Smooth muscle cell (in vitro differentiated cells): ENCODE measurements at regions not wholly inside any gene's neighbourhood (a gene's known extent, or its start where the extent isn't known, plus 50 kb on each side); places are given as distances from the start of the nearest gene placed in this dataset.
"Not testable (repeated sequence)": the region's sequence is repeated elsewhere in the genome, so short reads cannot be mapped to it uniquely, and the experiment has no call there.

ENCODE experiments used
- DNase-seq: peaks from one replicate; lab custom pipeline; 2025; ENCODE audit not compliant: unreplicated experiment; lab: John Stamatoyannopoulos, UW
- H2AFZ ChIP-seq: fragments of 200-600 bp; sonication (generic); 2 replicates; pipeline ENCODE4 v1.6.0; 2016; ENCODE audit warnings: antibody characterized with exemption, low read depth, mild to moderate bottlenecking
- H3F3A ChIP-seq: fragments of 200-600 bp; sonication (generic); 2 replicates; pipeline ENCODE4 v1.6.0; 2017; ENCODE audit warnings: antibody characterized with exemption, low read depth
- H3K27ac ChIP-seq: fragments of 200-600 bp; sonication (generic); 2 replicates; pipeline ENCODE4 v1.5.1; 2016; ENCODE audit warnings: low read depth, mild to moderate bottlenecking
- H3K27me3 ChIP-seq: fragments of 200-600 bp; sonication (generic); 2 replicates; pipeline ENCODE4 v1.6.1; 2016; ENCODE audit warnings: low read depth, mild to moderate bottlenecking
- H3K36me3 ChIP-seq: fragments of 200-600 bp; sonication (generic); 2 replicates; pipeline ENCODE4 v1.5.1; 2016; ENCODE audit warnings: low read depth
- H3K4me1 ChIP-seq: fragments of 200-600 bp; sonication (generic); 2 replicates; pipeline ENCODE4 v1.5.1; 2016; ENCODE audit warnings: low read depth
- H3K4me2 ChIP-seq: fragments of 200-600 bp; sonication (generic); 2 replicates; pipeline ENCODE4 v1.6.0; 2016; ENCODE audit warnings: mild to moderate bottlenecking
- H3K4me3 ChIP-seq: fragments of 200-600 bp; sonication (generic); 2 replicates; pipeline ENCODE4 v1.5.1; 2016; ENCODE audit warnings: mild to moderate bottlenecking
- H3K79me2 ChIP-seq: fragments of 200-600 bp; sonication (generic); 2 replicates; pipeline ENCODE4 v1.6.0; 2016; ENCODE audit warnings: low read depth, mild to moderate bottlenecking
- H3K9ac ChIP-seq: fragments of 200-600 bp; sonication (generic); 2 replicates; pipeline ENCODE4 v1.6.0; 2016; ENCODE audit warnings: low read depth
- H3K9me3 ChIP-seq: fragments of 200-600 bp; sonication (generic); replicated peaks from 2 replicates; pipeline ENCODE4 v1.5.1; 2016; ENCODE audit warnings: low read depth
- H4K20me1 ChIP-seq: fragments of 200-600 bp; sonication (generic); 2 replicates; pipeline ENCODE4 v1.6.0; 2016; ENCODE audit warnings: low read depth
- CTCF ChIP-seq: fragments of 200-600 bp; sonication (generic); IDR thresholded peaks from 2 replicates; pipeline ENCODE4 v1.5.1; 2017; ENCODE audit warnings: borderline replicate concordance, mild to moderate bottlenecking, antibody characterized with exemption; ENCODE audit not compliant: insufficient read depth, poor library complexity, severe bottlenecking
- WGBS: methylation state at CpG from one replicate; pipeline ENCODE4 v1.1.7; 2016; ENCODE audit warnings: low lambda C conversion rate; 5-methylcytosine and 5-hydroxymethylcytosine counted together

- H3K9me3 ChIP-seq, result no peaks in the 10 kb centered on the region
- H3F3A ChIP-seq, result no peaks in the 10 kb centered on the region
- no peaks in the 10 kb centered on the region for H4K20me1 ChIP-seq
- no peaks in the 10 kb centered on the region for H3K36me3 ChIP-seq
- H3K9ac ChIP-seq, result no peak overlapping the region
- no peak overlapping the region for H2AFZ ChIP-seq
- no peak overlapping the region for H3K4me2 ChIP-seq
- no peaks in the 10 kb centered on the region for H3K79me2 ChIP-seq
- H3K4me3 ChIP-seq, result no peak overlapping the region
- 83% methylated on average over 7 of the region's 7 CpGs for WGBS
- no peak for DNase-seq
- no peak overlapping the region for H3K27ac ChIP-seq
- no peaks in the 10 kb centered on the region for H3K27me3 ChIP-seq
- peaks cover 10% of the 10 kb centered on the region for H3K4me1 ChIP-seq
- no peak for TF ChIP-seq CTCF
These were observed 181.3 kb downstream of the RMST start for GRCh38 chr12:97643924-97644323.

DNA sequence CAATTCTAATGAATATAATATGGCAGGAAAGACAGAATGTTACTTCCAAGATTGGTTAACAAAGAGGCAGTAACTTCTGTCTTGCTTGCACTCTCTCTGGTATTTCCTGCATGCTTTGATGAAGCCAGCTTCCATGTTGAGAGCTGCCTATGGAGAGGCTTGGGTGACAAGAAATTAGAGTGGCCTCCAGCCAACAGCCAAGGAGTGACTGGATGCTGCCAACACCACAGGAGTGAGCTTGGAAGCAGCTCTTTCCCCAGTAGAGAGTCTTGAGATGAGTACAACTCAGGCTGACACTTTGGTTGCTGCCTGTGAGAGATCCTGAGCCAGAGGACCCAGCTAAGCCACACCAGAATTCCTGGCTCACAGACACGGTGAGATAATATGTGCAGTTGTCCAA, 183.1 kb downstream of the RMST start:
- Histone ChIP-seq H3K36me3 (no peaks in the 10 kb centered on the region), H3K4me2 (no peak overlapping the region), H3K27me3 (no peaks in the 10 kb centered on the region), H2AFZ (no peak overlapping the region), H3K79me2 (no peaks in the 10 kb centered on the region), H3K9me3 (no peaks in the 10 kb centered on the region), H3K4me1 (peaks cover 10% of the 10 kb centered on the region), H3K4me3 (no peak overlapping the region), H3F3A (no peaks in the 10 kb centered on the region), H3K9ac (no peak overlapping the region), H4K20me1 (no peaks in the 10 kb centered on the region), H3K27ac (no peak overlapping the region)
- DNase-seq, result no peak
- no peak for TF ChIP-seq CTCF
- WGBS, result 80% methylated on average over 1 of the region's 1 CpG

DNA sequence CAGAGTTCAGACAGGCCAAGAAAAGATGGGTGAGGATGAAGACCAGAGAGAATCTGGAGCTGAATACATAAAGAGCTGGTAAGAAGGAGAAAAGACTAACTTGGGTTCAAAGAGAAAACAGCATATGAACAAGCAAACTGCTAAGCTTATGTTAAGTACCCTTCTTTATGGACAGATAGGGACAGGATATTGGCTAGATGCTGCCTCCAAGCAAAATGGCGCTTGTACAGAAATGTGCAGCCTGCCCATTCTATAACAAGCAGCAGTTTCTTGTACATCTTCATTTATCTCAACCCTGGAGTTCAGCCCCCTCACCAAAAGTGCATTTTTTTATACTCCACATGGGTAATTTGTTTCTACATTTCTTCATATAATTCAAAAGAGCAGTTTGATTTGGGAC, 184.5 kb downstream of the RMST start:
- TF ChIP-seq CTCF, result no peak
- DNase-seq, result no peak
- Histone ChIP-seq H3K9ac (no peak overlapping the region), H3K27me3 (no peaks in the 10 kb centered on the region), H3K4me3 (no peak overlapping the region), H2AFZ (no peak overlapping the region), H3K9me3 (no peaks in the 10 kb centered on the region), H3K4me2 (no peak overlapping the region), H3F3A (no peaks in the 10 kb centered on the region), H3K4me1 (peaks cover 10% of the 10 kb centered on the region), H3K27ac (no peak overlapping the region), H3K36me3 (no peaks in the 10 kb centered on the region), H3K79me2 (no peaks in the 10 kb centered on the region), H4K20me1 (no peaks in the 10 kb centered on the region)
- WGBS, result 96% methylated on average over 1 of the region's 1 CpG

GRCh38 chr12:97650242-97650641, 187.6 kb downstream of the RMST start:
- Histone ChIP-seq H3K27me3 (no peaks in the 10 kb centered on the region), H4K20me1 (no peaks in the 10 kb centered on the region), H3K79me2 (no peaks in the 10 kb centered on the region), H3K36me3 (no peaks in the 10 kb centered on the region), H3K27ac (peak overlapping the region; percentile 89), H3K4me3 (no peak overlapping the region), H3K4me1 (no peaks in the 10 kb centered on the region), H3K4me2 (peak overlapping the region; percentile 26), H3K9ac (peak overlapping the region; percentile 54), H3F3A (no peaks in the 10 kb centered on the region), H3K9me3 (no peaks in the 10 kb centered on the region), H2AFZ (no peak overlapping the region)
- no peak for TF ChIP-seq CTCF
- DNase-seq, result no peak
- 9% methylated on average over 2 of the region's 2 CpGs for WGBS

DNA sequence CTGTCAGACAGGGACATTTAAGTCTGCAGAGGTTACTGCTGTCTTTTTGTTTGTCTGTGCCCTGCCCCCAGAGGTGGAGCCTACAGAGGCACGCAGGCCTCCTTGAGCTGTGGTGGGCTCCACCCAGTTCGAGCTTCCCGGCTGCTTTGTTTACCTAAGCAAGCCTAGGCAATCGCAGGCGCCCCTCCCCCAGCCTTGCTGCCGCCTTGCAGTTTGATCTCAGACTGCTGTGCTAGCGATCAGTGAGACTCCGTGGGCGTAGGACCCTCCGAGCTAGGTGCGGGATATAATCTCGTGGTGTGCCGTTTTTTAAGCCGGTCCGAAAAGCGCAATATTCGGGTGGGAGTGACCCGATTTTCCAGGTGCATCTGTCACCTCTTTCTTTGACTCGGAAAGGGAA, 193.9 kb downstream of the RMST start:
- not testable (repeated sequence) for H3F3A ChIP-seq, H3K36me3 ChIP-seq, H3K4me3 ChIP-seq, H2AFZ ChIP-seq, H3K9ac ChIP-seq, H3K4me1 ChIP-seq, H3K27me3 ChIP-seq, H3K9me3 ChIP-seq, DNase-seq, H3K79me2 ChIP-seq, H4K20me1 ChIP-seq, H3K27ac ChIP-seq, H3K4me2 ChIP-seq
- WGBS, result 80% methylated on average over 17 of the region's 19 CpGs
